Right hindlimb (tissue), 1 donor: ENCODE measurements at regions not wholly inside any gene's neighbourhood (a gene's known extent, or its start where the extent isn't known, plus 50 kb on each side); places are given as distances from the start of the nearest gene placed in this dataset.
"Not testable (repeated sequence)": the region's sequence is repeated elsewhere in the genome, so short reads cannot be mapped to it uniquely, and the experiment has no call there.

ENCODE experiments used
- DNase-seq: peaks from one replicate; pipeline ENCODE4 v3.0.0-alpha.2; 2018

DNA sequence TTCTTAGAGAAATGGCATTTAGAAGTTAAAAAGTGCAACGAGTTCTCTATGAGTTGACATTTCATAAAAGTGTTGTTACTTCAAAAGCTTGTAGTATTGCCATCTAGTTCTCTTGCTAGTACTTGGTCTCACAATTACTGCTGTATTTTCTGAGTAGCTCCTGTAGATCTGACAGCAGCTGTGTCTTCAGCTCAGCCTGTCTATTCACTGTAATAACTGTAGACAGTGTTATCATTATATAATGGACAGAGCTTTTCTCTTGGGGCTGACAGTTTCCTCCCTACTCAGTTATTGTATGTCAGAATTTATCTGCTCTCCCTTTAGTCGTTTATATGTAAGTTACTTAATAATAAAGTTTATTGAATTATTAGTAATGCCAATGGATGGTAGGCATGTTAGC lies 388.7 kb upstream of the VSTM2A start:
- DNase-seq, result no peak

- no peak for DNase-seq
Measured at GRCh38 chr7:54159088-54159487, 383.1 kb upstream of the VSTM2A start.

DNA sequence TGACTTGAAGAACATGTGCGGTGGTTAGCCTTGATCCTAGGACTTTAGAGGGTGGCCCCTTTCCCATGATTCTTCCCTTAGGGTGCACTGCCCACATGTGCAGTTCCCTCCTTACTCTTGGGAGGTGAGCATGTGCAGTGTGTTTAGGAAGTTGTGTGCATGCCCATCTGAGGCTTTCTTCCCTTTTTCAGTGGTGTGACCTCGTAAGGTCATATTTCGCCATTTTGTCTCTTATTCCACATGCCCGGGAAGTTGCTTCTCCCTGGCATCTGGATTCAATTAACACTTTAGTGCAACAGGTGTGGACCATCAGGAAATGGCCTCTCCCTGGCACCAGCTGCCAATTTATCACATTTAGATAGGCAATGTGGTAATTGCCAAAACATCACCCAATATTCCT lies 380.6 kb upstream of the VSTM2A start:
- no peak for DNase-seq

GRCh38 chr7:54166419-54166818 lies 375.8 kb upstream of the VSTM2A start:
- DNase-seq, result no peak

DNA sequence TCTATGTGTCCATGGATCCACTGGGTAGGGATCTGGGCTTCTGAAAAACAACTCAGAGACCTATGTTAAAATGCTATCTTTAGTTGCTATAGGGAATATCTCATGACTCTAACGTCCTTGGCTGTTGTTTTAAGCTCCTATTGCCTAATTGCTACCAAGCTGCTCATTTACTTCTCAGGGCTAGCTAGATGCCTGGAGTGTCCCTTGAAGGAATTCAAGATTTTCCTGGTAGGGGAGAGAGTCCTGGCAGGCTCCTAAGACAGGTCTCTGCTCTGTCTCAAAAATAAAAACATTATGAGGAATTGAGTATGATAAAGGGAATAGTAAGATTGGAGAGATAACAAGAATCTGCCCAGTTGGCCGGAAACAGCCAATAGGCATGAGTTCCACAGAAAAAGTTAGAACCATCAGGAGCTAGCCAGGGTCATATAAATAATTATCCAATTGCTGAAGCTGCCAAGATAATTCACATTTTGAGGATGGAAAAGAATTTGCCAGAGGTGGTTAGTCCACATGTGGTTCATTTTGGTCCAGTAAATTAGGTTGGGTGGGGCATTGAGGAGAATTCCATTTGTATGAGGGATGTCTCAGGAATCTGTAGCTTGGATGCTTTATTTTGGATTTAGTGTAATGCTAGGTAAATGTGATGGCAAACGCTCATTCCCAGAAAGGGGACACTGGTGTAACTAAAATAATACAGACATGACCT lies 362.7 kb upstream of the VSTM2A start:
- DNase-seq, result no peak

GRCh38 chr7:54180796-54181195 lies 361.4 kb upstream of the VSTM2A start:
- no peak for DNase-seq

GRCh38 chr7:54183055-54183454 lies 359.1 kb upstream of the VSTM2A start:
- DNase-seq, result no peak

DNA sequence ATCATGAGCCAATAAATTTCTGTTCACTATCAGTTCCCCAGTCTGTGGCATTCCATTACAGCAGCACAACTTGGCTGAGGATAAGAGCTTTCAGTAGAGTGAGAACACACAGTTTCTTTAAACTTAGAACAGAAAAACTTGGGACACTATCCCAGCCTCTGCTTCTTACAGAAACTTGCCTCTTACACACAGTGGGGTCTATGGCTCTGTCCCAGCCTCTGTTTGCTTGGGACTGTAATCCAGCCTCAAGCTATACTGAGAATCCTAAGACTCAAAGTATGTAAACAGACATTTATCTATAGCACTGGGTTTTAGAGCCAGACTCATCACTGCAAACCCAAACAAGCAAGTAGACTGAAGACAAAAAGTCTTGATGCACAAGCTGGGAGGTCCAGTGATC lies 355.8 kb upstream of the VSTM2A start:
- no peak for DNase-seq

DNA sequence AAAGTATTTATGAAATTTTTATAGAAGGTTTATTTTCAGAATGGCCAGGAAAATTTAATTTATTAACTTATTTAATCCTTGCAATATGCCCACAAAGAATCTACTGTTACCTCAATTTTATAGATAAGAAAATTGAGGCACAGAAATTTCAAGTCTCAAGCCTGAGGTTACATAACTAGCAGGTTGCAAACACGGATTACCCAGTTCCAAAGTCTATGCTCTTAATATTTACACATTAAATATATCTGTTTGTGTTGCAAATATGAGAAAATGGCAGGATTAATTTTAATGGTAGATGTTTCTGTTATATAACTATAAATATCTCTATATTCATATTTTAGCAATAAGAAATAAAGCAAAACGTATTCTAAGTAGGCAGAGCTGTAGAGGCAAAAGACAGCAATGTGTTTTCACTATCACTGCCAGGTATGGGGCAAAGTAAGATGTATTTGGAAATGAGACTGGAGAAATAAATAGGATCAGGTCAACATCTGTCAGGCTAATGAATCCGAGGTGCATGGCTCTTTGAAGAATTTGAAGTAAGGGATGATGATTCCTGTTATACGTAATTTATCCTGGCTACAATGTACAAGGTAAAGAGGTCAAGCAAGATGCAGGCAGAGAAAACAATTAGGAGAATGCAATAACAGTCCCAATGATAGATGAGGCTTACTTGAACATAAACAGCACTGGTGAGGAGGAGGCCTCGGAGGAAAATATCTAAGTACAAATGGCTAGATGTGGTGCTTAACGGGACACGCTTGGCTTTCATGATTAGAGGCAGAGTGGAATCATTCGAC lies 354.1 kb upstream of the VSTM2A start:
- no peak for DNase-seq

DNA sequence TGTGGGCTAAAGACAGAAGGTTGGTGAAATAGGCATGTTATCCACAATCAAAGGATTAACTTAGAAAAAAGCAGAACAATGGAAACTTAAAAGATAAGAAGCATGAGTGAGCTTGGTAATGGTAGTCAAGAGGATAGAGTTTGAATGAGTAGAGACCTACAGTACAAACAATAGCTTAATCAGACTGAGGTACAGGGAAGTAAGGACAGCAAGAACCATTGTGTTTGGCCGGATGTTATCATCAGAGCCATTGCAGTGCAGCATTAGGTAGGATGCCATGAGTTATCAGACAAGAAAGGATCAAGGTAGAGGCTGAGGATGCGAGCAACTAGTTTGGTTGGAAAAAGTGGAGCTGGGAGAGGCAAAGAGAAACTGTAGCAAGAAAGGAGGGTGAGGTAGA lies 353.3 kb upstream of the VSTM2A start:
- no peak for DNase-seq

DNA sequence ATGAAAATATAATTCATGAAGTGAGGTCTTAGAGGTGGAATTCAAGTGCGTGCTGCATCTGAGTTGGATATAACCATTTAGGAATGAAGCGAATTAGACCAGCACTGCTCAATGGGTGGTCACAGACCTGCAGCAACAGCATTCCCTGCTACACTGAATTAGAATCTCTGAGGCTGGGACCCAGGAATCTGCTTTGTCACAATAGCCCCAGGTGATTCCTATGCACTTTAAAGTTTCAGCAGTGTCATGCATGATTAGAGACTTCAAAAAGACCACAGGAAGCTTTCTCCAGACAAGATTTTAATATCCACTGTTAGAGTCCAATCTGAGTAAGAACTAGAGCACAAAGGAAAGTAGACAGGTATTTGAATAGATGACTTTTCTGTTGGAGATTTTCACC lies 352.8 kb upstream of the VSTM2A start:
- no peak for DNase-seq

- no peak for DNase-seq
Measured at GRCh38 chr7:54201501-54201900, 340.7 kb upstream of the VSTM2A start.

DNA sequence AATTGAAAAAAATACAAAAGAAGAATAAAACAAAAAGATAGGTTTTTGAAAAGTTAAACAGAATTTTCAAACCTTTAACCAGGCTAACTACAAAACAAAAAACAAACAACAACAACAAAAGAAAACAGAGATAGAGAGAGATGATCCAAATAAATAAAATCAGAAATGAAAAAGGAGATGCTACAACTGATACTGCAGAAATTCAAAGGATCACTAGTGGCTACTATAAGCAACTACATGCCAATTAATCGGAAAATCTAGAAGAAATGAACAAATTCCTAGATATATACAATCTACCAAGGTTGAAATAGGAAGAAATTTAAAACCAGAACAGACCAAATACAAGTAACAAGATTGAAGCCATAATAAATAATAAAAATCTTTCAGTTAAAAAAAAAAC lies 326.8 kb upstream of the VSTM2A start:
- no peak for DNase-seq

- DNase-seq, result not testable (repeated sequence)
Measured at GRCh38 chr7:54226030-54226429, 316.1 kb upstream of the VSTM2A start.

- no peak for DNase-seq
Measured at GRCh38 chr7:54242776-54243175, 299.4 kb upstream of the VSTM2A start.

DNA sequence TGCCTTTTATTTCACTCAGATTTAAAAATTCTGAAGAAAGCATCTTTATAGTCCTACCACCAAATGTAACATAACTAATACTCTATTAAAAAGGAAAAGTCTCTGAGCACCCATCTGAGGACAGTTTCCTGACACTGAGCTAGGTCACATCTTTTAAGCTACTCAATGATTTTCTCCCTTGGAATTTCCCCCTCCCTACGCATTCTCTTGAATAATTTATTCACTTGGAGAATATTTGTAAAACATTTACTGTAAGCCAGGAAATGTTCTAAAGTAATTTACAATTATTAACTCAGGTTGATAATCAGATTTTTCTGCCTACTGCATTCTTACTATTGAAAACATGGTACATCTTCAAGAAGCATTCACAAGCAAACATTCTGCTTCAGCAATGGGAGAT lies 297.2 kb upstream of the VSTM2A start:
- no peak for DNase-seq

GRCh38 chr7:54249686-54250085 lies 292.5 kb upstream of the VSTM2A start:
- no peak for DNase-seq

DNA sequence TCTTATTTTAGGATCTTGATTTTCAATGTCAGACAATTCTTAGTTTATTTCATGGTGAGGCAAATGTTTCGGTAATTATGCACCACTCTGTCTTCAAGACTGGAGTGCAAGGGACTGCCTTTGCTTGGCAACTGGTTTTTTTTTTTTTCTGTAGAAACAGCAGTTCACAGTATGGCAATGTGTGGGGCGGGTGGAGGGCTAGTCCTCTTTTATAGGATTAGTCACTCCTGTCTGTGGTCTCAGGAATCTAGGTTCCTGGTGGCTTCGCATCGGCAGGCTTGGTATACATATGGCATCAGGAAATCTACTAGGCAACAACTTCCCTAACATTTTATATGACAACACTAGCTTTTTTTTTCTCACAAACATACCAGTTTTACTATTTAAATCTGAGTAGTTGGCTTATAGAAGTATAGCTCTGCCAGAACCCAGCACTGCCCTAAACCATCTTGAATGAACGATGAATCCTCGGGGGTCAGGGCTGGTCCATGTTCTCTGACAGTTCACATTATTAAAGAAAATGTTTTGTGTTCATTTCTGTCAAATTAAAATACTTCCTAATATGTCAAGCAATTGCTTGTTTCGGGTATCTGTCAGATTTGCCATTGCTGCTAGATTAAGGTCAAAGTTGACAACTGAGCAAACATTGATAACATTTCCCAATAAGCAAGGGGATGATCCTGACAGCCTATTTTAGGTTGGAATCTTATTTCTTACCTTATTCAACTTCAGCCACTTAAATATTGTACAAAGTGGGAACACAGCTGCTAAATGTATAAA lies 289.7 kb upstream of the VSTM2A start:
- no peak for DNase-seq

DNA sequence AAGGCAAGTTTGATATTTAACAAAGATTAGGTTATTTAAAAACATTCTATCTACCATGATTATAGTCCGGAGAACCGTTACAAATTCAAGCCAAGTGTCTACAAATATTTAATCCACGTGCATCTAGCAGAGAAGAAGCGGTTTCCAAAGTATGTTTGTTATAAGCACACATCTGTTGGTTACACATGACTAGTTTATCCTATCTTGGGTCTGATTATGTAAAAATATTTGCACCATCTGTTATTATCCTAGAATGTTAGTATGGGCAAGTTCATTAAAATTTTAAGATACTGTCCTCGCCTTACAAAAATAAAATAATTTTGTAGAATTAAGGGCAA lies 289.2 kb upstream of the VSTM2A start:
- no peak for DNase-seq

- DNase-seq, result no peak
Measured at GRCh38 chr7:54255242-54255641, 286.9 kb upstream of the VSTM2A start.

GRCh38 chr7:54259185-54259584 lies 283.0 kb upstream of the VSTM2A start:
- no peak for DNase-seq

DNA sequence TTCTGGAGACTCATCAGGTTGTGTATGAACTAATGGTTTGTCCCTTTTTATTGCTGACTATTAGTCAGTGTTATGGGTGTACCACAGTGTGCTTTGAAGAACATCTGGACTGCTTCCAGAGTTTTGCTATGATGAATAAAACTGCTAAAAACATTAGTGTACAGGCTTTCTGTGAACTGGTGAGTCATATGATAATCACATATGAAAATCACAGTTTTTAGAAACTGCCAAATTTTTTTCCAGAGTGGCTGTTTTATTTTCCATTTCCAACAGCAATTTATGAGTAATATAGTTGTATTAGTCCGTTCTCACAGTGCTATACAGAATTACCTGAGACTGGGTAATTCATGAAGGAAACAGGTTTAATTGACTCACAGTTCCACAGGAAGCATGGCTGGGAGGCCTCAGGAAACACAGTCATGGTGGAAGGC lies 281.2 kb upstream of the VSTM2A start:
- DNase-seq, result no peak

DNA sequence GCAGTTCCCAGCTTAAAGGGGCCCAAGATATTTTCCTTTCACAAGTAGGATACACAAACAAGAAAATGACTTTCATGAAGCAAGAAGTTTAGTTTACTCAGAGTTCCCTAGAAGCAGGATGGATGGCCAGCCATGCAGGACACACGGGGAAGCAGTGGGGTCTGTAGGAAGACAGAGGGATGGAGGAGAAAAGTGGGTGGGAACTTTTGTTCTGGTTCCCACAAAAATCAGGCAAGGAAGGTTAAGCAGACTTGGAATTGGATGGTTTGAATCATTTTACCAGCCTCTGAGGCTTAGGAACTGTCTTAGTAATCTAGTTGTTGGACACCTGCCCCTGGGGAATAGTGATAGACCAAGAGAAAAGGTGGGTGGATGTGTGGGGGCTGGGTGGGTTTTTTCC lies 263.3 kb upstream of the VSTM2A start:
- no peak for DNase-seq
